ENCODE measurements at regions not wholly inside any gene's neighbourhood (a gene's known extent, or its start where the extent isn't known, plus 50 kb on each side); places are given as distances from the start of the nearest gene placed in this dataset.

GRCh38 chr3:116961106-116961505 is 251.5 kb downstream of the TUSC7 start:
- Mint-ChIP-seq H3K36me3 (no peaks in the 10 kb centered on the region), H3K27me3 (no peaks in the 10 kb centered on the region), H3K9me3 (peaks cover 0 to 11% (median 0%) of the 10 kb centered on the region in 11 donors), H3K27ac (no peak overlapping the region), H3K4me3 (no peak overlapping the region), H3K4me1 (no peaks in the 10 kb centered on the region)
- ChIA-PET CTCF (no interaction called here), POLR2A (no interaction called here)
- no peak for DNase-seq
- intact Hi-C loops (cut with micrococcal nuclease): no loop called here
- Histone ChIP-seq H3K36me3 (ENCODE audit: control insufficient read depth in 2 of 3, insufficient read depth in 3 of 3, low read length in 3 of 3) (no peaks in the 10 kb centered on the region), H3K4me3 (ENCODE audit: low read length) (no peak overlapping the region), H3K9me3 (ENCODE audit: control insufficient read depth in 2 of 3, low read length in 3 of 3) (no peaks in the 10 kb centered on the region), H3K27ac (ENCODE audit: low read depth, low read length) (no peak overlapping the region), H3K4me1 (ENCODE audit: control insufficient read depth in 2 of 2, insufficient read depth in 2 of 2, low read length in 2 of 2) (no peaks in the 10 kb centered on the region), H3K27me3 (ENCODE audit: control insufficient read depth in 2 of 2, insufficient read depth in 2 of 2, low read length in 2 of 2) (no peaks in the 10 kb centered on the region)
- no peak for ATAC-seq

- no peaks in the 10 kb centered on the region for H3K36me3 Mint-ChIP-seq
- H3K27me3 Mint-ChIP-seq: no peaks in the 10 kb centered on the region
- Histone ChIP-seq H3K4me1 (ENCODE audit: control insufficient read depth in 2 of 2, insufficient read depth in 2 of 2, low read length in 2 of 2) (no peaks in the 10 kb centered on the region), H3K9me3 (ENCODE audit: control insufficient read depth in 2 of 3, low read length in 3 of 3) (no peaks in the 10 kb centered on the region), H3K4me3 (ENCODE audit: low read length) (no peak overlapping the region), H3K27me3 (ENCODE audit: control insufficient read depth in 2 of 2, insufficient read depth in 2 of 2, low read length in 2 of 2) (no peaks in the 10 kb centered on the region), H3K36me3 (ENCODE audit: control insufficient read depth in 2 of 3, insufficient read depth in 3 of 3, low read length in 3 of 3) (no peaks in the 10 kb centered on the region), H3K27ac (ENCODE audit: low read depth, low read length) (no peak overlapping the region)
- DNase-seq (no peak), ATAC-seq (no peak)
- intact Hi-C loops (cut with micrococcal nuclease): no loop called here
- CTCF ChIA-PET: no interaction called here
- H3K4me1 Mint-ChIP-seq: no peaks in the 10 kb centered on the region
- peaks cover 0 to 14% (median 0%) of the 10 kb centered on the region in 11 donors for H3K9me3 Mint-ChIP-seq
- POLR2A ChIA-PET: no interaction called here
- no peak overlapping the region for H3K4me3 Mint-ChIP-seq
- no peak overlapping the region for H3K27ac Mint-ChIP-seq
These were observed 254.2 kb downstream of the TUSC7 start for GRCh38 chr3:116963802-116964201.

- H3K4me3 ChIP-seq (ENCODE audit: low read length): no peak overlapping the region
These were observed 257.1 kb downstream of the TUSC7 start for GRCh38 chr3:116966649-116967048.

GRCh38 chr3:116969135-116969534 is 259.6 kb downstream of the TUSC7 start:
- peaks cover 0 to 15% (median 2%) of the 10 kb centered on the region in 11 donors for H3K9me3 Mint-ChIP-seq

More at GRCh38 chr3:116966649-116967048, 257.1 kb downstream of the TUSC7 start:
- no peaks in the 10 kb centered on the region for H3K36me3 Mint-ChIP-seq
- no peaks in the 10 kb centered on the region for H3K27me3 Mint-ChIP-seq
- peaks cover 0 to 18% (median 1%) of the 10 kb centered on the region in 11 donors for H3K9me3 Mint-ChIP-seq
- DNase-seq (no peak), ATAC-seq (no peak)
- ChIA-PET CTCF (no interaction called here), POLR2A (no interaction called here)
- no peaks in the 10 kb centered on the region for H3K9me3 ChIP-seq (ENCODE audit: control insufficient read depth in 2 of 3, low read length in 3 of 3)
- H3K4me1 ChIP-seq (ENCODE audit: control insufficient read depth in 2 of 2, insufficient read depth in 2 of 2, low read length in 2 of 2): no peaks in the 10 kb centered on the region
- H3K27ac Mint-ChIP-seq: no peak overlapping the region
- no peaks in the 10 kb centered on the region for H3K4me1 Mint-ChIP-seq
- intact Hi-C loops (cut with micrococcal nuclease): no loop called here
- H3K27ac ChIP-seq (ENCODE audit: low read depth, low read length): no peak overlapping the region
- no peaks in the 10 kb centered on the region for H3K27me3 ChIP-seq (ENCODE audit: control insufficient read depth in 2 of 2, insufficient read depth in 2 of 2, low read length in 2 of 2)
- H3K4me3 Mint-ChIP-seq: no peak overlapping the region
- H3K36me3 ChIP-seq (ENCODE audit: control insufficient read depth in 2 of 3, insufficient read depth in 3 of 3, low read length in 3 of 3): no peaks in the 10 kb centered on the region

GRCh38 chr3:116969646-116970045 is 260.1 kb downstream of the TUSC7 start:
- no peaks in the 10 kb centered on the region for H3K4me1 ChIP-seq (ENCODE audit: control insufficient read depth in 2 of 2, insufficient read depth in 2 of 2, low read length in 2 of 2)
- ChIA-PET CTCF (no interaction called here), POLR2A (no interaction called here)
- intact Hi-C loops (cut with micrococcal nuclease): no loop called here
- H3K36me3 ChIP-seq (ENCODE audit: control insufficient read depth in 2 of 3, insufficient read depth in 3 of 3, low read length in 3 of 3): no peaks in the 10 kb centered on the region
- ATAC-seq (no peak), DNase-seq (no peak)
- H3K27me3 ChIP-seq (ENCODE audit: control insufficient read depth in 2 of 2, insufficient read depth in 2 of 2, low read length in 2 of 2): no peaks in the 10 kb centered on the region
- no peaks in the 10 kb centered on the region for H3K9me3 ChIP-seq (ENCODE audit: control insufficient read depth in 2 of 3, low read length in 3 of 3)
- H3K4me1 Mint-ChIP-seq: no peaks in the 10 kb centered on the region
- no peak overlapping the region for H3K27ac ChIP-seq (ENCODE audit: low read depth, low read length)
- no peaks in the 10 kb centered on the region for H3K36me3 Mint-ChIP-seq
- no peak overlapping the region for H3K4me3 ChIP-seq (ENCODE audit: low read length)
- H3K9me3 Mint-ChIP-seq: peaks cover 0 to 14% (median 0%) of the 10 kb centered on the region in 11 donors
- H3K27me3 Mint-ChIP-seq: no peaks in the 10 kb centered on the region
- no peak overlapping the region for H3K4me3 Mint-ChIP-seq
- no peak overlapping the region for H3K27ac Mint-ChIP-seq

More at GRCh38 chr3:116969135-116969534, 259.6 kb downstream of the TUSC7 start:
- ChIA-PET POLR2A (no interaction called here), CTCF (no interaction called here)
- Mint-ChIP-seq H3K4me3 (no peak overlapping the region), H3K27ac (no peak overlapping the region), H3K4me1 (no peaks in the 10 kb centered on the region), H3K27me3 (no peaks in the 10 kb centered on the region), H3K36me3 (no peaks in the 10 kb centered on the region)
- Histone ChIP-seq H3K36me3 (ENCODE audit: control insufficient read depth in 2 of 3, insufficient read depth in 3 of 3, low read length in 3 of 3) (no peaks in the 10 kb centered on the region), H3K27ac (ENCODE audit: low read depth, low read length) (no peak overlapping the region), H3K4me1 (ENCODE audit: control insufficient read depth in 2 of 2, insufficient read depth in 2 of 2, low read length in 2 of 2) (no peaks in the 10 kb centered on the region), H3K27me3 (ENCODE audit: control insufficient read depth in 2 of 2, insufficient read depth in 2 of 2, low read length in 2 of 2) (no peaks in the 10 kb centered on the region), H3K4me3 (ENCODE audit: low read length) (no peak overlapping the region), H3K9me3 (ENCODE audit: control insufficient read depth in 2 of 3, low read length in 3 of 3) (no peaks in the 10 kb centered on the region)
- intact Hi-C loops (cut with micrococcal nuclease): no loop called here
- DNase-seq (no peak), ATAC-seq (no peak)

GRCh38 chr3:116971531-116971930 is 262.0 kb downstream of the TUSC7 start:
- H3K36me3 ChIP-seq (ENCODE audit: control insufficient read depth in 2 of 3, insufficient read depth in 3 of 3, low read length in 3 of 3): no peaks in the 10 kb centered on the region
- intact Hi-C loops (cut with micrococcal nuclease): no loop called here
- no peak overlapping the region for H3K4me3 Mint-ChIP-seq
- no peaks in the 10 kb centered on the region for H3K4me1 Mint-ChIP-seq
- no peaks in the 10 kb centered on the region for H3K4me1 ChIP-seq (ENCODE audit: control insufficient read depth in 2 of 2, insufficient read depth in 2 of 2, low read length in 2 of 2)
- no peak overlapping the region for H3K4me3 ChIP-seq (ENCODE audit: low read length)
- POLR2A ChIA-PET: no interaction called here
- no peak for DNase-seq
- no peak overlapping the region for H3K27ac ChIP-seq (ENCODE audit: low read depth, low read length)
- ATAC-seq: no peak
- no peaks in the 10 kb centered on the region for H3K36me3 Mint-ChIP-seq
- no peaks in the 10 kb centered on the region for H3K27me3 ChIP-seq (ENCODE audit: control insufficient read depth in 2 of 2, insufficient read depth in 2 of 2, low read length in 2 of 2)
- CTCF ChIA-PET: no interaction called here
- H3K9me3 ChIP-seq (ENCODE audit: control insufficient read depth in 2 of 3, low read length in 3 of 3): no peaks in the 10 kb centered on the region
- H3K9me3 Mint-ChIP-seq: peaks cover 0 to 11% (median 0%) of the 10 kb centered on the region in 11 donors
- H3K27me3 Mint-ChIP-seq: no peaks in the 10 kb centered on the region
- no peak overlapping the region for H3K27ac Mint-ChIP-seq

GRCh38 chr3:116974702-116975101 is 265.1 kb downstream of the TUSC7 start:
- ATAC-seq (no peak), DNase-seq (no peak)
- CTCF ChIA-PET: no interaction called here
- no peak overlapping the region for H3K4me3 Mint-ChIP-seq
- no peaks in the 10 kb centered on the region for H3K9me3 ChIP-seq (ENCODE audit: control insufficient read depth in 2 of 3, low read length in 3 of 3)
- intact Hi-C loops (cut with micrococcal nuclease): no loop called here
- H3K27me3 Mint-ChIP-seq: no peaks in the 10 kb centered on the region
- no peak overlapping the region for H3K27ac ChIP-seq (ENCODE audit: low read depth, low read length)
- no peak overlapping the region for H3K4me3 ChIP-seq (ENCODE audit: low read length)
- H3K4me1 Mint-ChIP-seq: no peaks in the 10 kb centered on the region
- no peaks in the 10 kb centered on the region for H3K27me3 ChIP-seq (ENCODE audit: control insufficient read depth in 2 of 2, insufficient read depth in 2 of 2, low read length in 2 of 2)
- POLR2A ChIA-PET: no interaction called here
- H3K4me1 ChIP-seq (ENCODE audit: control insufficient read depth in 2 of 2, insufficient read depth in 2 of 2, low read length in 2 of 2): no peaks in the 10 kb centered on the region
- H3K27ac Mint-ChIP-seq: no peak overlapping the region
- H3K36me3 ChIP-seq (ENCODE audit: control insufficient read depth in 2 of 3, insufficient read depth in 3 of 3, low read length in 3 of 3): no peaks in the 10 kb centered on the region
- peaks cover 0 to 10% (median 0%) of the 10 kb centered on the region in 11 donors for H3K9me3 Mint-ChIP-seq
- no peaks in the 10 kb centered on the region for H3K36me3 Mint-ChIP-seq

All from naive thymus-derived CD4-positive, alpha-beta T cell (primary cell).